Testis (tissue), 2 donors: ENCODE measurements at regions not wholly inside any gene's neighbourhood (a gene's known extent, or its start where the extent isn't known, plus 50 kb on each side); places are given as distances from the start of the nearest gene placed in this dataset.

Experiments used
- CTCF ChIP-seq, 3 experiments: fragments of 450-650 bp in 2 of 3; fragments of 200-600 bp in 1 of 3; sonication (generic) in 1 of 3; IDR thresholded peaks; one replicate each; pipeline ENCODE4 v1.5.1; 2016 to 2019; ENCODE audit warnings: antibody characterized with exemption in 3 of 3, mild to moderate bottlenecking in 2 of 3, moderate library complexity in 1 of 3
- POLR2A ChIP-seq: fragments of 450-650 bp; IDR thresholded peaks from one replicate; pipeline ENCODE4 v1.6.1; 2017; ENCODE audit warnings: antibody characterized with exemption, mild to moderate bottlenecking, moderate library complexity

GRCh38 chr10:128839134-128839533 lies 627.9 kb upstream of the MGMT start:
- TF ChIP-seq CTCF (IDR thresholded peaks at IDR 0.05) (no peak), POLR2A (no peak)
